ENCODE measurements at regions not wholly inside any gene's neighbourhood (a gene's known extent, or its start where the extent isn't known, plus 50 kb on each side); places are given as distances from the start of the nearest gene placed in this dataset.
A peak's percentile ranks its signal among the peaks of the same experiment; 100 is the strongest.

DNA sequence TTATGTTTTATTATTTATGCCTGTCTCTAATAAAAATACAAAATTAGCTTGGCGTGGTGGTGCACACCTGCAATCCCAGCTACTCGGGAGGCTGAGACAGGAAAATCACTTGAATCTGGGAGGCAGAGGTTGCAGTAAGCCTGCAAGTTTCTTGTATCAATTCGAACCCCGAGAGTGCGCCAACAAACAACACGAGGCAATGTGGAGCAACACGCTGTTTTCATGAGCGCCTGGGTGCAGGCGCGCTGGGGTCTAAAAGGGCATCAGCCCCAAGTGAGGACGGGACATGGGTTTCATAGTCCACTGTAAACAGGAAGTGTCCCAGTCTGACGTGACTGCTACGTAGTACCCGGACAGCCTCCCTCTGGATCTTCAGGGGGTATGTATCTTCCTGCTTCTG is 1634.6 kb upstream of the AGA start:
- in situ Hi-C loops (cut with HindIII; ENCODE audit: low sequenced_read_pairs): no loop called here
- DNase-seq (ENCODE audit: low read depth): no peak
- TF ChIP-seq, protein P1, sequence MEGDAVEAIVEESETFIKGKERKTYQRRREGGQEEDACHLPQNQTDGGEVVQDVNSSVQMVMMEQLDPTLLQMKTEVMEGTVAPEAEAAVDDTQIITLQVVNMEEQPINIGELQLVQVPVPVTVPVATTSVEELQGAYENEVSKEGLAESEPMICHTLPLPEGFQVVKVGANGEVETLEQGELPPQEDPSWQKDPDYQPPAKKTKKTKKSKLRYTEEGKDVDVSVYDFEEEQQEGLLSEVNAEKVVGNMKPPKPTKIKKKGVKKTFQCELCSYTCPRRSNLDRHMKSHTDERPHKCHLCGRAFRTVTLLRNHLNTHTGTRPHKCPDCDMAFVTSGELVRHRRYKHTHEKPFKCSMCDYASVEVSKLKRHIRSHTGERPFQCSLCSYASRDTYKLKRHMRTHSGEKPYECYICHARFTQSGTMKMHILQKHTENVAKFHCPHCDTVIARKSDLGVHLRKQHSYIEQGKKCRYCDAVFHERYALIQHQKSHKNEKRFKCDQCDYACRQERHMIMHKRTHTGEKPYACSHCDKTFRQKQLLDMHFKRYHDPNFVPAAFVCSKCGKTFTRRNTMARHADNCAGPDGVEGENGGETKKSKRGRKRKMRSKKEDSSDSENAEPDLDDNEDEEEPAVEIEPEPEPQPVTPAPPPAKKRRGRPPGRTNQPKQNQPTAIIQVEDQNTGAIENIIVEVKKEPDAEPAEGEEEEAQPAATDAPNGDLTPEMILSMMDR (IDR thresholded peaks at IDR 0.05; ENCODE audit: low read depth, low read length, missing control alignments): no peak

DNA sequence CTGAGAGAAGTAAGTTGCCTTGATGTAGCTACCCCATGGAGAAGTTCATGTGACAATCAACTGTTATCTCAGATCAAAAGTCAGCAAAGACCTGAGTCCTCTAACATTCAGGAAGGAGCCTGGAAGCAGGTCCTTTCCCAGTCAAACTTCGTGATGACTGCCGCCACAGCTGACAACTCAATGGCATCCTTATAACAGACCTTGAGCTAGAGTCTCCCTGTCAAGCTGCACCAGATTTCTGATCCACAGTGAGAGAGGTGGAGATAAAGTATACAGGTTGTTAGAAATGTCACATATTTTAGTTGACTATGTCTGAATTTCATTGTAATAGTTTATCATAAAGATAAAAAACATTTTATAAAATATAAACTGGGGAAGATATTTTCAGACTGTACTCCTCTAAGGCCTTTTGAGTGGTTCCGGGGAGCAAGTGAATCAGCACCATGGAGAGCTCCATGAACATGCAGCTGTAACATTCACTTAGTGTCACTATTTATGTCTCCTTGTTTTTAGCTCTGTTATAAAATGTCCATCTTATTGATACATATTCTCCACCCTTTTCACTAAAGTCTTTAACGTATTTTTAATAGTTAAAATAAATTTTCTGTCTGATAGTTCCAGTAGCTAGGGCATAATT is 1653.5 kb upstream of the AGA start:
- H3K4me3 ChIP-seq (ENCODE audit: low read depth, low read length): no peak overlapping the region
- in situ Hi-C loops (cut with HindIII; ENCODE audit: low sequenced_read_pairs): no loop called here
- TF ChIP-seq, protein P1 (IDR thresholded peaks at IDR 0.05; ENCODE audit: low read depth, low read length, missing control alignments): no peak
- peak; percentile 12 for DNase-seq (ENCODE audit: low read depth)

More for the DNA sequence above, 1634.6 kb upstream of the AGA start:
- H3K4me3 ChIP-seq (ENCODE audit: low read depth, low read length): no peak overlapping the region

DNA sequence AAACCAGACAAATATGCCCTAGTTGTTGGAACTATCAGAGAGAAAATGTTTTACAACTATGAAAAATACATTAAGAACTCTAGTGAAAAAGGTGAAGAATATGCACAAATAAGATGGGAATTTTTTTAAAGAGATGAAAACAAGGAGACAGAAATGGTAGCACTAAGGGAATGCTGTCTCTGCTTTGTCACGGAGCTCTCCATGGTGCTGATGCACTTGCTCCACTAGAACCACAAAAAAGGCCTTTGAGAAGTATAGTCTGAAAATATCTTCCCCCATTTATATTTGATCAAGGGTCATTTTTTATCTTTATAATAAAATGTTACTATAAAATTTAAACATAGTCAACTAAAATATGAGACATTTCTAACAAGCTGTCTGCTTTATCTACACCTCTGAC is 1655.5 kb upstream of the AGA start:
- H3K4me3 ChIP-seq (ENCODE audit: low read depth, low read length): no peak overlapping the region
- in situ Hi-C loops (cut with HindIII; ENCODE audit: low sequenced_read_pairs): no loop called here
- TF ChIP-seq, protein P1 (IDR thresholded peaks at IDR 0.05; ENCODE audit: low read depth, low read length, missing control alignments): no peak
- DNase-seq (ENCODE audit: low read depth): peak; percentile 19

DNA sequence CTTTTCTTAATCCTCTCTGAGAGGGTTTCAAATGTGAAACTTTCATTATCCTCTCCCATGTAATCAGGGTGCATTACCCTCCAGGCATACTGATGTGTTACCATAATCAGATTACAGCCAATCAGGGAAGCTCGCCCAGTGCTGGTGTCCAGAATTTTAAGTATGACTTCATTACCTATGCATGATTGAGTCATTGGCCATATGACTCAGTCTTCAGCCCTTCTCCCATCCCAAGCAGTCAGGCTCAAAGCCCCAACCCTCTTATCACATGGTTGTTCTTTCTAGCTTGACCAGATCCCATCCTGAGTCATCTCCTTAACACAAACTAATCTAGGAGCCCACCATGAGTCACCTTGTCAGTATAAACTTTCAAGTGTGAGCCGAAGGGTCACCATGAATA is 1668.1 kb upstream of the AGA start:
- TF ChIP-seq, protein P1 (IDR thresholded peaks at IDR 0.05; ENCODE audit: low read depth, low read length, missing control alignments): no peak
- peak; percentile 95 for DNase-seq (ENCODE audit: low read depth)
- in situ Hi-C loops (cut with HindIII; ENCODE audit: low sequenced_read_pairs): no loop called here

DNA sequence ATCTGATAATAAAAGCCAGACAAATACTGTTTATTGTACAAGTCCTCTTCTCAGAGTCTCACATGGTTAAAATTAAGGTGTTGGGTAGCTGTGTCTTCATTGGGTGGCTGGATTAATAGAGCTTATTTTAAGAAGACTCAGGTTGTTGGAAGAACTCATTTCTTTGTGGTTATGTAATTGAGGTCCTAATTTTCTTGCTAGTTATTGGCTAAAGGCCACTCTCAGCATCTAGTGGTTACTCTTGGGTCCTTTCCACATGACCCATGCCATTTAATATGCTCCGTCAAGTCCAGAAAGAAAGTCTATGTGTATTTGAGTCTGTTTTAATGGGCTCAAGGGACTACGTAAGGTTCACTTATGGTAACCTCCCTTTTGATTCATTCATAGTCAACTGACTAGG is 1668.6 kb upstream of the AGA start:
- peak; percentile 89 for DNase-seq (ENCODE audit: low read depth)
- TF ChIP-seq, protein P1 (IDR thresholded peaks at IDR 0.05; ENCODE audit: low read depth, low read length, missing control alignments): no peak
- H3K4me3 ChIP-seq (ENCODE audit: low read depth, low read length): no peak overlapping the region
- in situ Hi-C loops (cut with HindIII; ENCODE audit: low sequenced_read_pairs): no loop called here

More for the DNA sequence above, 1668.1 kb upstream of the AGA start:
- H3K4me3 ChIP-seq (ENCODE audit: low read depth, low read length): no peak overlapping the region

DNA sequence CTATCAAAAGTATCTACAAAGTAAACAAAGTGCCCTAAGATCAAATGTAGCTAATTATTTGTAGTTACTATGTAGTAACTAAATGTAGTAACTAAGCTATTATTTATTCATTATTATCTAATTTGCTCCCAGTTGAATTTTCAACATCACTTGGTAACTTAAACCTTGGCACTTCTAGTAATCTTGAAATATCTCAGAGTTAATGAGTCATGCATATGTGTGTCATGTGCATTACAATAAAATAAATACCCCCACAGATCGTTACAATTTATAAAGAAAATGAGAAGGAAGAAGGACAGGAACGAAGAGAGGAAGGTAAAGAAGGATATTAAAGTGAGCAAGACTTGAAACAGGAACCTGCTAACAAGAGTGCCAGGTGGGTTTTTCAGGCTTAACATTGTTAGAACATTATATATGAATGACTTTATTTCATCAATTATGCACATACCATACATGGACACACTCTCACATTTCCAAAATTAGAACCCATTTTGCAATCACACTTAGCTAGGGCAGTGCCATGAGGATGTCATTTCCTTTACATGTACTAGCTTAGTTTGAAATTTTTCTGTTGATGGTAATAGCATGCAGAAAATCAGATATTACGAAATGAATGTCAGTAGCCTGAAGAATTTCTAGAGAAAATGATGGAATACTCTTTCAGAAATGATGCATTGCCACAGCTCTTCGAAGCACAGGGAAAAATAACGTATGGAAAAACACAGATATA is 1670.4 kb upstream of the AGA start:
- no peak overlapping the region for H3K4me3 ChIP-seq (ENCODE audit: low read depth, low read length)
- TF ChIP-seq, protein P1 (IDR thresholded peaks at IDR 0.05; ENCODE audit: low read depth, low read length, missing control alignments): no peak
- no peak for DNase-seq (ENCODE audit: low read depth)
- in situ Hi-C loops (cut with HindIII; ENCODE audit: low sequenced_read_pairs): no loop called here

All from astrocyte of the cerebellum (primary cell).